Thymus (tissue), 11 donors: ENCODE measurements at regions not wholly inside any gene's neighbourhood (a gene's known extent, or its start where the extent isn't known, plus 50 kb on each side); places are given as distances from the start of the nearest gene placed in this dataset.
"Not testable (repeated sequence)": the region's sequence is repeated elsewhere in the genome, so short reads cannot be mapped to it uniquely, and the experiment has no call there.

ENCODE experiments used
- DNase-seq, 9 donors: peaks; one replicate each; pipeline ENCODE4 v3.0.0-alpha.2; 2013; ENCODE audit warnings: low spot score in 9 of 9, low read depth in 6 of 9, missing footprints in 1 of 9
- H3K27ac ChIP-seq, 2 donors: one replicate each; pipeline ENCODE4 v1.5.1; 2013; ENCODE audit warnings: control low read depth in 1 of 2, low read depth in 1 of 2, low read length in 1 of 2, mild to moderate bottlenecking in 1 of 2, moderate library complexity in 1 of 2
- H3K27me3 ChIP-seq, 2 donors: one replicate each; pipeline ENCODE4 v1.5.1; 2013; ENCODE audit warnings: low read length in 1 of 2; ENCODE audit not compliant: control insufficient read depth in 2 of 2, insufficient read depth in 1 of 2
- H3K36me3 ChIP-seq, 2 donors: one replicate each; pipeline ENCODE4 v1.5.1; 2013; ENCODE audit warnings: low read length in 1 of 2, mild to moderate bottlenecking in 1 of 2, moderate library complexity in 1 of 2; ENCODE audit not compliant: control insufficient read depth in 2 of 2, insufficient read depth in 2 of 2
- H3K4me1 ChIP-seq, 2 donors: one replicate each; pipeline ENCODE4 v1.5.1; 2013; ENCODE audit warnings: low read length in 2 of 2; ENCODE audit not compliant: control insufficient read depth in 2 of 2, insufficient read depth in 2 of 2
- H3K4me3 ChIP-seq, 2 donors: one replicate each; pipeline ENCODE4 v1.5.1; 2013; ENCODE audit warnings: low read length in 2 of 2, control low read depth in 1 of 2, mild to moderate bottlenecking in 1 of 2
- H3K9me3 ChIP-seq, 2 donors: one replicate each; pipeline ENCODE4 v1.5.1; 2013; ENCODE audit warnings: low read length in 1 of 2, mild to moderate bottlenecking in 1 of 2; ENCODE audit not compliant: control insufficient read depth in 2 of 2, insufficient read depth in 1 of 2
- WGBS: extraction: QIAGEN DNeasy Blood & Tissue Kit; methylation state at CpG from one replicate; pipeline ENCODE4 v1.1.7; 2013; 5-methylcytosine and 5-hydroxymethylcytosine counted together
- donor health status: healthy.

GRCh38 chr9:29449306-29449705 lies 1876.0 kb upstream of the C9orf72 start:
- Histone ChIP-seq H3K9me3 (peaks cover 0 to 5% of the 10 kb centered on the region in 2 donors), H3K27ac (no peak overlapping the region), H3K36me3 (no peaks in the 10 kb centered on the region), H3K4me3 (no peak overlapping the region), H3K27me3 (no peaks in the 10 kb centered on the region), H3K4me1 (no peaks in the 10 kb centered on the region)
- DNase-seq: no peak

DNA sequence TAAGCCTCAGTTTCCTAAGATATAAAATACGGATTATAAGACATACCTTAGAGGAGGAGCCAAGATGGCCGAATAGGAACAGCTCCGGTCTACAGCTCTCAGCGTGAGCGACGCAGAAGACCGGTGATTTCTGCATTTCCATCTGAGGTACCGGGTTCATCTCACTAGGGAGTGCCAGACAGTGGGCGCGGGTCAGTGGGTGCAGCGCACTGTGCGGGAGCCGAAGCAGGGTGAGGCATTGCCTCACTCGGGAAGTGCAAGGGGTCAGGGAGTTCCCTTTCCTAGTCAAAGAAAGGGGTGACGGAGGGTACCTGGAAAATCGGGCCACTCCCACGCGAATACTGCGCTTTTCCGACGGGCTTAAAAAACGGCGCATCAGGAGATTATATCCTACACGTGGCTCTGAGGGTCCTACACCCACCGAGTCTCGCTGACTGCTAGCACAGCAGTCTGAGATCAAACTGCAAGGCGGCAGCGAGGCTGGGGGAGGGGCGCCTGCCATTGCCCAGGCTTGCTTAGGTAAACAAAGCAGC lies 1877.1 kb upstream of the C9orf72 start:
- not testable (repeated sequence) for H3K36me3 ChIP-seq, H3K27me3 ChIP-seq, H3K27ac ChIP-seq, H3K9me3 ChIP-seq, H3K4me1 ChIP-seq, H3K4me3 ChIP-seq, DNase-seq
- WGBS: 90% methylated on average over 27 of the region's 29 CpGs

DNA sequence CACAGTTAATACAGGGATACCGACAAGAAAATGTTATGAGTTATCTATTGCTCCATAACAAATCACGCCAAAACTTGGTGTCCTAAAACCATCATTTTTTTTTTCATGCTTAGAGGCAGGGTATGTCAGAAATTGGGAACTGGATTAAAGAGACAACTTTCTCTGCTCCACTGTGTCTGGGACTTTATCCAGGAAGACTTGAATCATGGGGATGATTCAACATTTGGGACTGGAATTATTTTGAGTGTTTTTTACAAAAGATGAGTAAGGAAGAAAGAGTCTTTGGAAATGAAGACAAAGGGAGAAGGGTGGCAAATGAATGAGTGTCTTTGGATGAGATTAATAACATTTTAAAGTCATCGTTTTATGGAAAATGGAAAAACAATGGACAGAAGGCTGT lies 1883.7 kb upstream of the C9orf72 start:
- H3K27me3 ChIP-seq: no peaks in the 10 kb centered on the region
- 93% methylated on average over 3 of the region's 3 CpGs for WGBS
- no peak overlapping the region for H3K4me3 ChIP-seq

GRCh38 chr9:29475471-29475870 lies 1902.2 kb upstream of the C9orf72 start:
- WGBS: 84% methylated on average over 1 of the region's 1 CpG
- no peaks in the 10 kb centered on the region for H3K36me3 ChIP-seq
- no peak for DNase-seq

More for the DNA sequence above, 1883.7 kb upstream of the C9orf72 start:
- H3K27ac ChIP-seq: no peak overlapping the region
- no peak for DNase-seq
- H3K36me3 ChIP-seq: no peaks in the 10 kb centered on the region
- no peaks in the 10 kb centered on the region for H3K9me3 ChIP-seq
- H3K4me1 ChIP-seq: no peaks in the 10 kb centered on the region

GRCh38 chr9:29511680-29512079 lies 1938.4 kb upstream of the C9orf72 start:
- peaks cover 1 to 5% of the 10 kb centered on the region in 2 donors for H3K9me3 ChIP-seq
- H3K36me3 ChIP-seq: no peaks in the 10 kb centered on the region
- no peaks in the 10 kb centered on the region for H3K27me3 ChIP-seq
- H3K4me3 ChIP-seq: no peak overlapping the region
- DNase-seq: no peak
- WGBS: 93% methylated on average over 1 of the region's 1 CpG
- no peak overlapping the region for H3K27ac ChIP-seq
- H3K4me1 ChIP-seq: no peaks in the 10 kb centered on the region

More at GRCh38 chr9:29475471-29475870, 1902.2 kb upstream of the C9orf72 start:
- Histone ChIP-seq H3K4me3 (no peak overlapping the region), H3K27me3 (no peaks in the 10 kb centered on the region), H3K27ac (no peak overlapping the region), H3K4me1 (no peaks in the 10 kb centered on the region), H3K9me3 (peaks cover 0 to 13% of the 10 kb centered on the region in 2 donors)

DNA sequence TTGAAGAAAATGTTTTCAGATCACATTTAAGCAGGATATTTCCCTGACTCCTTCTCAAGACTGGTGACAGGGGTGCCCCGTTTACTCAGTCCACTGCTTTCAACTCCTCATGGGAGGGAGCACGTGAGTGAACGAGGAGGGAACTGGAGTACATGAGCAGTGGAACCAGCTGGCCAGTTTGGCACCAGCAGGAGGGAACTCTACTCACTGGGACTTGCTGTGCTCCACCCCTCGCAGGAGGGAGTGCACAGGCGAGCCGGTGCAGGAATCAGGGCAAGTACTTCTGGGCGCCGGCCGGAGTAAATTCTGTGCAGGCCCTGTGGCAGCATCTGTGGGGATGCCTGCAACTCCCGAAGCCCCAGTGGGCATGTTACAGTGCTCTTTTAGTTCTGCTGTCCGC lies 1941.1 kb upstream of the C9orf72 start:
- H3K36me3 ChIP-seq: no peaks in the 10 kb centered on the region
- H3K4me3 ChIP-seq: no peak overlapping the region
- no peak for DNase-seq
- no peaks in the 10 kb centered on the region for H3K27me3 ChIP-seq
- H3K27ac ChIP-seq: no peak overlapping the region
- WGBS: 77% methylated on average over 11 of the region's 11 CpGs
- H3K9me3 ChIP-seq: peaks cover 1 to 9% of the 10 kb centered on the region in 2 donors
- no peaks in the 10 kb centered on the region for H3K4me1 ChIP-seq

GRCh38 chr9:29514862-29515261 lies 1941.6 kb upstream of the C9orf72 start:
- no peaks in the 10 kb centered on the region for H3K4me1 ChIP-seq

DNA sequence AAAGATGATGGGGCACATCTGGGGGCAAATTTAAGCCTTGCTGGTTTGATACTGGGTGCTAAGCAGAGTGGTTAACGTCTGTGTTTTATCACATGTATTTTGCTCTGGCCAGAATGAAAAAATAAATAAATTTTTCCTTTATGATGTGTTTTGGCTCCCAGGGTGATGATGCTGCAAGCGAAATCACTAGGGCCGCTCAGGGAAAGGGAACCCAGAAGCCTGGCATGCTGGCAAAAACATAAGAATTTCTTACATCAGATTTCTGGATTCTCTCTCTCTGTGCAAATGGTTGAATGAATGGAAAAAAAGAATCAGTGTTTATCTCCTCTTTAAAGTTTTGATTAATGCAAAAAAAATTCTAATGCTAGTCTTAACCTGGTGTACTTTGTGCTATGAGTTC lies 1975.2 kb upstream of the C9orf72 start:
- no peak for DNase-seq
- Histone ChIP-seq H3K27ac (no peak overlapping the region), H3K9me3 (peaks cover 0 to 3% of the 10 kb centered on the region in 2 donors), H3K4me1 (no peaks in the 10 kb centered on the region), H3K4me3 (no peak overlapping the region), H3K36me3 (no peaks in the 10 kb centered on the region), H3K27me3 (no peaks in the 10 kb centered on the region)
- WGBS: 92% methylated on average over 3 of the region's 3 CpGs

More at GRCh38 chr9:29514862-29515261, 1941.6 kb upstream of the C9orf72 start:
- DNase-seq: no peak
- Histone ChIP-seq H3K4me3 (no peak overlapping the region), H3K27ac (no peak overlapping the region), H3K36me3 (no peaks in the 10 kb centered on the region), H3K9me3 (peaks cover 1 to 9% of the 10 kb centered on the region in 2 donors), H3K27me3 (no peaks in the 10 kb centered on the region)
- WGBS: 82% methylated on average over 8 of the region's 8 CpGs

- no peaks in the 10 kb centered on the region for H3K36me3 ChIP-seq
- H3K27ac ChIP-seq: no peak overlapping the region
- no peaks in the 10 kb centered on the region for H3K27me3 ChIP-seq
- no peaks in the 10 kb centered on the region for H3K4me1 ChIP-seq
- H3K9me3 ChIP-seq: no peaks in the 10 kb centered on the region
- H3K4me3 ChIP-seq: no peak overlapping the region
- no peak for DNase-seq
These were observed 1982.2 kb upstream of the C9orf72 start for GRCh38 chr9:29555502-29555901.

- H3K27ac ChIP-seq: no peak overlapping the region
- H3K27me3 ChIP-seq: no peaks in the 10 kb centered on the region
- H3K4me1 ChIP-seq: no peaks in the 10 kb centered on the region
- no peak overlapping the region for H3K4me3 ChIP-seq
- no peak for DNase-seq
- 56% methylated on average over 3 of the region's 3 CpGs for WGBS
- H3K9me3 ChIP-seq: no peaks in the 10 kb centered on the region
- H3K36me3 ChIP-seq: no peaks in the 10 kb centered on the region
These were observed 1983.0 kb upstream of the C9orf72 start for GRCh38 chr9:29556317-29556716.
